ENCODE measurements at regions not wholly inside any gene's neighbourhood (a gene's known extent, or its start where the extent isn't known, plus 50 kb on each side); places are given as distances from the start of the nearest gene placed in this dataset.

DNA sequence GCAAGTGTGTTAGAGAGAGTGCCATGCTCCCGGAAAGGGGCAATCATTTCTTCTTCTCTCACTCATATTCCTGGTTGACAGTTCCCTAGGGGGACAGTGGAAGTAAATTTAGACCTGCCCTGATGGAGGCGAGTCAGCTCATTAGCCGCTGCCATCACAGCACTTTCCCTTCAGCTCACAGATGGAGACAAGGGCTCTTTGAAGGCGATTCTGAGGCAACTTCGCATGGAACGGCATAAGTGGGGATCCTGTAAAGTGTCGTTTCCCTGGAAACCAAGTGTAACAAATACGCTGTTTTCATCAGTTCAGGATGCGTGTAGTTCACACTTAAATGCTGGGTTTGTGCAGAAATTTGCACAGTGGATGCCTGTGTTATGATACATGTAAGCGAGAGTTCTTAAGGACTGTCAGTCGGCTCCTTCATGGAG is 114.5 kb upstream of the TMPRSS15 start:
- H3K9me3 Mint-ChIP-seq (ENCODE audit: unreplicated experiment), result no peaks in the 10 kb centered on the region
- ChIA-PET CTCF (no interaction called here), POLR2A (interaction anchor here (1.2 kb wide), 1 partner anchor 11 kb away, joined by 7 read pairs; no protein-coding TSS in a partner anchor)
- no peak overlapping the region for H3K4me3 Mint-ChIP-seq (ENCODE audit: unreplicated experiment)
- peaks cover 5% of the 10 kb centered on the region for H3K27me3 Mint-ChIP-seq (ENCODE audit: insufficient read depth, unreplicated experiment)
- no TSS peak for BruUV-seq (replicated peaks)
- intact Hi-C loops (cut with micrococcal nuclease), result no loop called here
- H3K27ac Mint-ChIP-seq (ENCODE audit: low read depth, unreplicated experiment), result no peak overlapping the region
- no peak for DNase-seq (ENCODE audit: unreplicated experiment)
- TF ChIP-seq, protein P1, sequence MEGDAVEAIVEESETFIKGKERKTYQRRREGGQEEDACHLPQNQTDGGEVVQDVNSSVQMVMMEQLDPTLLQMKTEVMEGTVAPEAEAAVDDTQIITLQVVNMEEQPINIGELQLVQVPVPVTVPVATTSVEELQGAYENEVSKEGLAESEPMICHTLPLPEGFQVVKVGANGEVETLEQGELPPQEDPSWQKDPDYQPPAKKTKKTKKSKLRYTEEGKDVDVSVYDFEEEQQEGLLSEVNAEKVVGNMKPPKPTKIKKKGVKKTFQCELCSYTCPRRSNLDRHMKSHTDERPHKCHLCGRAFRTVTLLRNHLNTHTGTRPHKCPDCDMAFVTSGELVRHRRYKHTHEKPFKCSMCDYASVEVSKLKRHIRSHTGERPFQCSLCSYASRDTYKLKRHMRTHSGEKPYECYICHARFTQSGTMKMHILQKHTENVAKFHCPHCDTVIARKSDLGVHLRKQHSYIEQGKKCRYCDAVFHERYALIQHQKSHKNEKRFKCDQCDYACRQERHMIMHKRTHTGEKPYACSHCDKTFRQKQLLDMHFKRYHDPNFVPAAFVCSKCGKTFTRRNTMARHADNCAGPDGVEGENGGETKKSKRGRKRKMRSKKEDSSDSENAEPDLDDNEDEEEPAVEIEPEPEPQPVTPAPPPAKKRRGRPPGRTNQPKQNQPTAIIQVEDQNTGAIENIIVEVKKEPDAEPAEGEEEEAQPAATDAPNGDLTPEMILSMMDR (IDR thresholded peaks at IDR 0.05; ENCODE audit: unreplicated experiment), result no peak
- no peaks in the 10 kb centered on the region for H3K36me3 Mint-ChIP-seq (ENCODE audit: insufficient read depth, unreplicated experiment)
- no peaks in the 10 kb centered on the region for H3K4me1 Mint-ChIP-seq (ENCODE audit: insufficient read depth, unreplicated experiment)

DNA sequence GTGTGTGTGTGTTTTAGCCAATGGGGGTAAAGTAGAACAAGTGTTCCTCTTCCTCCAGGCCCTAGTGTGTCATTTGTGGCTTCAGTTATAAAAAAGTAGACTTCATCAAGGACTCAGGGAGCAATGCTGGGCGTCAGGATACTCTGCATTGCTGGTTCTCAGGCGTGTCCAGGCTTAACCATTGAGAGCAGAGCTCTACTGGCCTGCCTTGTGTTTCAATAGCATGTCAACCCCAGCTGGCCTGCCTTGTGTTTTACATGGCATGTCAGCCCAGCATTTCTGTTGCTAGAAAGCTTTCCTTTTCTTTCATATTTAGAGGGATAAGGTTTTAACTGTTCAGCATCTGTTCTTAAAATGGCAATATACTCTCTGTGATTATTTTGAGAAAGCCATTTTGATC is 117.6 kb upstream of the TMPRSS15 start:
- Mint-ChIP-seq H3K4me3 (ENCODE audit: unreplicated experiment) (no peak overlapping the region), H3K36me3 (ENCODE audit: insufficient read depth, unreplicated experiment) (no peaks in the 10 kb centered on the region), H3K27me3 (ENCODE audit: insufficient read depth, unreplicated experiment) (peaks cover 10% of the 10 kb centered on the region), H3K9me3 (ENCODE audit: unreplicated experiment) (no peaks in the 10 kb centered on the region), H3K4me1 (ENCODE audit: insufficient read depth, unreplicated experiment) (no peaks in the 10 kb centered on the region), H3K27ac (ENCODE audit: low read depth, unreplicated experiment) (no peak overlapping the region)
- intact Hi-C loops (cut with micrococcal nuclease), result loop anchor here (5.0 kb wide), 1 partner anchor 801 kb away; no protein-coding TSS in a partner anchor
- no TSS peak for BruUV-seq (replicated peaks)
- TF ChIP-seq, protein P1 (IDR thresholded peaks at IDR 0.05; ENCODE audit: unreplicated experiment), result no peak
- ChIA-PET CTCF (interaction anchor here (0.7 to 1.7 kb wide), 3 partner anchors 13 to 62 kb away, joined by 3 to 4 read pairs (median 4); no protein-coding TSS in a partner anchor), POLR2A (no interaction called here)
- no peak for DNase-seq (ENCODE audit: unreplicated experiment)

DNA sequence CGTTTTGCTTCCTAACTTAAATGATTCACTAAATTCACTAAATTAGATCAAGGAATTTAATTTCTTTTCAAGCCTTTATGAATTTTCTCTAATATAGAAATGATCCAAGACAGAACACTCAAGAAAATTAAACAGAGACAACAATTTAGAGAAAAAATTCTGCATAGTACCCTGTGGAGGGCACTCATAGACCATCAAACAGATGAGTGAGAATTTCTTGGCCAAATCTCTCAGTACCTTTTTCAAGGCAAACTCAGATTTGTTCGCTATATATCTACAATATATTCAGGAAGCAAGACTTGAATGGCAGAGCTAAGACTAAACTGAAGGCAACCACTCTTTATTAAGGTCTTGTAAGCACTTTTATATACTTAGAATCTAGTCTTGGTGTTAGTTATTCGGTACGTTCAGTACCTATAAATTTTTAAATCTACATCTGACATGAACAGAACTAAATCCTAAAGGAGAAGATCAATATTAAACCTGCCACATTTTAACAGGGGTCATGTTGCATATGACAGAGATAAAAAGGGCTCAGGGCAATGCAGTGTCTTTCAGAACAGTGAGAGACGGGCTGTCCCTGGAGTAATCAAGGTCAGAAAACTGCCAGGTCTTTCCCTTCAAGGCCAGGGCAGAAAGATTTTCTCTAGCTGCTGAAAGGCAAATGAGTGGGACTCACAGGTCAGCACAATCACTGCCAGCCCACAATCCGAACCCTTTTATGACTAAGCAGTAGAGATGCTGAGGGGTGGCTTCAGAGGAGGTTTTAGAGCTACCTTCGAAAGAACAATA is 118.8 kb upstream of the TMPRSS15 start:
- CTCF ChIA-PET, result interaction anchor here (0.5 to 1.3 kb wide), 7 partner anchors 12 to 621 kb away, joined by 3 to 4 read pairs (median 3); no protein-coding TSS in a partner anchor
- H3K36me3 Mint-ChIP-seq (ENCODE audit: insufficient read depth, unreplicated experiment), result no peaks in the 10 kb centered on the region
- H3K27me3 Mint-ChIP-seq (ENCODE audit: insufficient read depth, unreplicated experiment), result peaks cover 10% of the 10 kb centered on the region
- peak; percentile 22 for DNase-seq (ENCODE audit: unreplicated experiment)
- H3K4me1 Mint-ChIP-seq (ENCODE audit: insufficient read depth, unreplicated experiment), result no peaks in the 10 kb centered on the region
- POLR2A ChIA-PET, result no interaction called here
- TF ChIP-seq, protein P1 (IDR thresholded peaks at IDR 0.05; ENCODE audit: unreplicated experiment), result peak; percentile 55
- intact Hi-C loops (cut with micrococcal nuclease), result loop anchor here (5.0 kb wide), 1 partner anchor 800 kb away; no protein-coding TSS in a partner anchor
- H3K27ac Mint-ChIP-seq (ENCODE audit: low read depth, unreplicated experiment), result no peak overlapping the region
- no peaks in the 10 kb centered on the region for H3K9me3 Mint-ChIP-seq (ENCODE audit: unreplicated experiment)
- H3K4me3 Mint-ChIP-seq (ENCODE audit: unreplicated experiment), result no peak overlapping the region
- BruUV-seq (replicated peaks), result no TSS peak

DNA sequence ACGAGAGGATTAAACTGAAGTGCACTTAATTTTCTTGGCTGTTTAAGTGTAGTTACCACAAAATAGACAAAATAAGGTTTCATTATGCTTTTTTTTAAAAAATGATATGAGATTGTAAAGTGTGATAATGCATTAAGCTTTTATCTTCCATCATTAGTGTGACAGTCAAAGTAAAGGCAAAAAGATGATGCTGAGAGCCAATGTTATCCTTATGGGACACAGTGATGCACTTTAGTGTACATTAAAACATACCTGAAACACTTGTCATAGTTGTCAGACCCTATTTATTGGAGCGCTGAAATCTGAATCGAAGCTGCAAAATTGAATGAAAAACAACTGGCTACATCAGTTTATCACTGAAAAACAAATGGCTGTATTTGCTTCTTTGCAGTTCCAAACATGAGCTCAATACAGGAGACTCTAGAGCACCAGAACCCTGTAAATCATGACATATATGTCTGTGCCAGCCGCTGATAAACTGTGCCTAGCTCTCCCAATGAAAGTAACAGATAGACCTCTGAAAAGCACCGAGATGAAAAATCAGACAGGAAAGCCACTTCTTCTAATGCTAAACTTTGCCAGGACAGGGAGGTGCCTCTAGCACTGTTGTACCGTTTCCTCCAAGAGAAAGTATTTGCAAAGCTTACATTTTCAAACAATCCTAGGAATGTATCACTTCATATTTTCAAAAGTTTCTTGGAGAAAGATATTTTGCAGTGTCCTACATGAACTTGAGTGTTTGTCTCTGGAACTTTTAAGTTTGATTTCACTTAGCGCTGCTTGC is 120.7 kb upstream of the TMPRSS15 start:
- no peak overlapping the region for H3K4me3 Mint-ChIP-seq (ENCODE audit: unreplicated experiment)
- DNase-seq (ENCODE audit: unreplicated experiment), result no peak

More for the DNA sequence above, 120.7 kb upstream of the TMPRSS15 start:
- H3K27me3 Mint-ChIP-seq (ENCODE audit: insufficient read depth, unreplicated experiment), result peaks cover 10% of the 10 kb centered on the region
- POLR2A ChIA-PET, result no interaction called here
- no peak overlapping the region for H3K27ac Mint-ChIP-seq (ENCODE audit: low read depth, unreplicated experiment)
- H3K9me3 Mint-ChIP-seq (ENCODE audit: unreplicated experiment), result no peaks in the 10 kb centered on the region
- CTCF ChIA-PET, result interaction anchor here (0.7 to 1.3 kb wide), 3 partner anchors 7 to 278 kb away, joined by 3 to 5 read pairs (median 3); no protein-coding TSS in a partner anchor
- peaks cover 6% of the 10 kb centered on the region for H3K4me1 Mint-ChIP-seq (ENCODE audit: insufficient read depth, unreplicated experiment)
- no TSS peak for BruUV-seq (replicated peaks)
- TF ChIP-seq, protein P1 (IDR thresholded peaks at IDR 0.05; ENCODE audit: unreplicated experiment), result no peak
- intact Hi-C loops (cut with micrococcal nuclease), result loop anchor here (5.0 kb wide), 1 partner anchor 798 kb away; no protein-coding TSS in a partner anchor
- H3K36me3 Mint-ChIP-seq (ENCODE audit: insufficient read depth, unreplicated experiment), result no peaks in the 10 kb centered on the region
